GM06990 (cell line): ENCODE measurements at regions not wholly inside any gene's neighbourhood (a gene's known extent, or its start where the extent isn't known, plus 50 kb on each side); places are given as distances from the start of the nearest gene placed in this dataset.

Experiments used
- DNase-seq: peaks from one replicate; pipeline ENCODE4 v3.0.0-alpha.2; 2011; ENCODE audit not compliant: insufficient read length; ENCODE audit errors: extremely low read depth
- H3K27me3 ChIP-seq: replicated peaks from 2 replicates; pipeline ENCODE4 v1.6.0; 2011; ENCODE audit warnings: low read length; ENCODE audit not compliant: control insufficient read depth, insufficient read depth
- H3K36me3 ChIP-seq: 2 replicates; pipeline ENCODE4 v1.5.1; 2011; ENCODE audit warnings: low read length; ENCODE audit not compliant: control insufficient read depth, insufficient read depth
- H3K4me3 ChIP-seq: replicated peaks from 2 replicates; pipeline ENCODE4 v1.5.1; 2011; ENCODE audit warnings: low read depth, mild to moderate bottlenecking, control low read depth, low read length
- CTCF ChIP-seq: IDR thresholded peaks from 2 replicates; pipeline ENCODE4 v1.5.1; 2011; ENCODE audit warnings: low read length, control low read depth, mild to moderate bottlenecking, inconsistent platforms; ENCODE audit not compliant: insufficient read depth, poor library complexity, severe bottlenecking

DNA sequence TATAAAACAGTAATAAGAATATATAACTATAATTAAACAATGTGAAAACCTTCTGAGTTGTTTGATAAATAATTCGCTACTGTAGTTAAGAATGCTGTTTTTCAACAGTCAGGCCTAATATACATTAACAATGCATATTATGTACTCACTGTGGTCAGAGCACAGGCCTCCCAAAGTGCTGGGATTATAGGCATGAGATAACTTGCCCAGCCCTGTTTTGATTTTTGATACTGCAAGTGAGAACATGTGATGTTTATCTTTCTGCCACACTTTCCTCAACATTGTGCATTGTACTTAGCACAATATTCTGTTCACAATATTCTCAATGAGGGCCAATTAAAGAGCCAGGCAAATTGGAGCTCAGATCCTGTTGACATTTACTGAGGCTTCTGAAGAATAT lies 274.5 kb upstream of the RARB start:
- Histone ChIP-seq H3K36me3 (no peaks in the 10 kb centered on the region), H3K27me3 (no peaks in the 10 kb centered on the region), H3K4me3 (no peak overlapping the region)
- TF ChIP-seq CTCF, result no peak
- no peak for DNase-seq

GRCh38 chr3:25155652-25156471 lies 272.2 kb upstream of the RARB start:
- H3K4me3 ChIP-seq, result no peak overlapping the region

GRCh38 chr3:25156626-25157025 lies 271.4 kb upstream of the RARB start:
- H3K4me3 ChIP-seq, result no peak overlapping the region
- TF ChIP-seq CTCF, result no peak
- H3K27me3 ChIP-seq, result no peaks in the 10 kb centered on the region
- no peak for DNase-seq
- no peaks in the 10 kb centered on the region for H3K36me3 ChIP-seq

More at GRCh38 chr3:25155652-25156471, 272.2 kb upstream of the RARB start:
- no peaks in the 10 kb centered on the region for H3K27me3 ChIP-seq
- no peak for TF ChIP-seq CTCF
- DNase-seq, result no peak
- no peaks in the 10 kb centered on the region for H3K36me3 ChIP-seq

DNA sequence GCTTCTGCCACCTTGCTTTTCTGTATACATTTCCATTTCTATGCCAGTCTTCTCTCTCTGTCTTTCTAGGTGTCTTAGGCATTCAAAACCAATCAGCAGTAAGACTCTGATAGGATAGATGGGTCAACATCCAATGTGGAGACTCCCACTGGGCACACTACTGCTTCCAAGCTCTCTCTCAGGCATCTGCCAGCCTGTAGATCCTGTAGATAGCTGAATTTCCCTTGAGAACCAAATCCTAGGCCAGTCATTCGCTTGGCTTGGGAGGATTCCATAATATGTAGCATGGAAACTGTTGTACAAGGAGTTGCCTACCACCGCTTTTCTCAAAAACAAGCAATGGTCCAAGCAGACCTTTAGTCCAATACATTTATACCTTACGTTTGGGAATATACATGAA lies 262.8 kb upstream of the RARB start:
- no peak for TF ChIP-seq CTCF

GRCh38 chr3:25166016-25166415 lies 262.0 kb upstream of the RARB start:
- no peaks in the 10 kb centered on the region for H3K27me3 ChIP-seq
- no peaks in the 10 kb centered on the region for H3K36me3 ChIP-seq
- TF ChIP-seq CTCF, result no peak
- DNase-seq, result no peak
- no peak overlapping the region for H3K4me3 ChIP-seq

More for the DNA sequence above, 262.8 kb upstream of the RARB start:
- H3K36me3 ChIP-seq, result no peaks in the 10 kb centered on the region
- H3K4me3 ChIP-seq, result no peak overlapping the region
- H3K27me3 ChIP-seq, result no peaks in the 10 kb centered on the region
- DNase-seq, result no peak
